OCI-LY1 (cell line): ENCODE measurements at regions not wholly inside any gene's neighbourhood (a gene's known extent, or its start where the extent isn't known, plus 50 kb on each side); places are given as distances from the start of the nearest gene placed in this dataset.

ENCODE experiments used
- H2AFZ ChIP-seq: fragments of 200-600 bp; sonication (generic), shearing (Covaris generic); 2 replicates; pipeline ENCODE4 v1.6.0; 2014; ENCODE audit warnings: antibody characterized with exemption, mild to moderate bottlenecking, low read length
- H3F3A ChIP-seq: fragments of 200-600 bp; sonication (generic), shearing (Covaris generic); 2 replicates; pipeline ENCODE4 v1.6.0; 2014; ENCODE audit warnings: mild to moderate bottlenecking, antibody characterized with exemption, low read length, moderate library complexity; ENCODE audit not compliant: insufficient read depth
- H3K27ac ChIP-seq: fragments of 200-600 bp; sonication (generic); 2 replicates; pipeline ENCODE4 v1.5.1; 2014; ENCODE audit warnings: low read length, mixed run types, mild to moderate bottlenecking, low read depth; ENCODE audit not compliant: poor library complexity, severe bottlenecking
- H3K27me3 ChIP-seq: fragments of 200-600 bp; sonication (generic); 2 replicates; pipeline ENCODE4 v1.6.0; 2014; ENCODE audit warnings: antibody characterized with exemption, mild to moderate bottlenecking, low read length, moderate library complexity; ENCODE audit not compliant: insufficient read depth
- H3K36me3 ChIP-seq: fragments of 200-600 bp; sonication (generic); 2 replicates; pipeline ENCODE4 v1.6.1; 2014; ENCODE audit warnings: mild to moderate bottlenecking, antibody characterized with exemption, low read length, moderate library complexity, mixed read lengths; ENCODE audit not compliant: insufficient read depth
- H3K4me1 ChIP-seq: fragments of 200-600 bp; sonication (generic); 2 replicates; pipeline ENCODE4 v1.5.1; 2014; ENCODE audit warnings: mild to moderate bottlenecking, low read length, moderate library complexity; ENCODE audit not compliant: insufficient read depth, severe bottlenecking
- H3K4me2 ChIP-seq: fragments of 200-600 bp; sonication (generic), shearing (Covaris generic); 2 replicates; pipeline ENCODE4 v1.6.1; 2014; ENCODE audit warnings: low read length
- H3K4me3 ChIP-seq: fragments of 200-600 bp; sonication (generic); 2 replicates; pipeline ENCODE4 v1.5.1; 2014; ENCODE audit warnings: low read length, low read depth, mild to moderate bottlenecking, mixed read lengths; ENCODE audit not compliant: poor library complexity, severe bottlenecking
- H3K79me2 ChIP-seq: fragments of 200-600 bp; shearing (Covaris generic); 2 replicates; pipeline ENCODE4 v1.6.1; 2016; ENCODE audit warnings: mixed run types, low read length, mixed read lengths; ENCODE audit not compliant: insufficient read depth
- H3K9ac ChIP-seq: fragments of 200-600 bp; sonication (generic), shearing (Covaris generic); 2 replicates; pipeline ENCODE4 v1.6.1; 2014; ENCODE audit warnings: mild to moderate bottlenecking, low read length, mixed read lengths
- H3K9me2 ChIP-seq: fragments of 200-600 bp; sonication (generic), shearing (Covaris generic); 2 replicates; pipeline ENCODE4 v1.6.1; 2014; ENCODE audit warnings: low read depth, mild to moderate bottlenecking, low read length, mixed read lengths
- H3K9me3 ChIP-seq: fragments of 200-600 bp; shearing (Covaris generic); 2 replicates; pipeline ENCODE4 v1.6.1; 2014; ENCODE audit warnings: low read length, mixed read lengths
- H4K20me1 ChIP-seq: fragments of 200-600 bp; sonication (generic), shearing (Covaris generic); 2 replicates; pipeline ENCODE4 v1.6.0; 2016; ENCODE audit warnings: mild to moderate bottlenecking, low read length; ENCODE audit not compliant: insufficient read depth
- EZH2 ChIP-seq: fragments of 200-600 bp; sonication (generic), shearing (Covaris generic); IDR thresholded peaks from 2 replicates; pipeline ENCODE4 v1.8.0; 2017; ENCODE audit warnings: borderline replicate concordance, mixed run types, mild to moderate bottlenecking, antibody characterized with exemption, low read length, moderate library complexity, mixed read lengths
- TF ChIP-seq, protein P1 (sequence below): fragments of 200-600 bp; sonication (generic), shearing (Covaris generic); IDR thresholded peaks from 2 replicates; pipeline ENCODE4 v1.5.1; 2017; ENCODE audit warnings: mild to moderate bottlenecking, antibody characterized with exemption, low read length, moderate library complexity, mixed read lengths

DNA sequence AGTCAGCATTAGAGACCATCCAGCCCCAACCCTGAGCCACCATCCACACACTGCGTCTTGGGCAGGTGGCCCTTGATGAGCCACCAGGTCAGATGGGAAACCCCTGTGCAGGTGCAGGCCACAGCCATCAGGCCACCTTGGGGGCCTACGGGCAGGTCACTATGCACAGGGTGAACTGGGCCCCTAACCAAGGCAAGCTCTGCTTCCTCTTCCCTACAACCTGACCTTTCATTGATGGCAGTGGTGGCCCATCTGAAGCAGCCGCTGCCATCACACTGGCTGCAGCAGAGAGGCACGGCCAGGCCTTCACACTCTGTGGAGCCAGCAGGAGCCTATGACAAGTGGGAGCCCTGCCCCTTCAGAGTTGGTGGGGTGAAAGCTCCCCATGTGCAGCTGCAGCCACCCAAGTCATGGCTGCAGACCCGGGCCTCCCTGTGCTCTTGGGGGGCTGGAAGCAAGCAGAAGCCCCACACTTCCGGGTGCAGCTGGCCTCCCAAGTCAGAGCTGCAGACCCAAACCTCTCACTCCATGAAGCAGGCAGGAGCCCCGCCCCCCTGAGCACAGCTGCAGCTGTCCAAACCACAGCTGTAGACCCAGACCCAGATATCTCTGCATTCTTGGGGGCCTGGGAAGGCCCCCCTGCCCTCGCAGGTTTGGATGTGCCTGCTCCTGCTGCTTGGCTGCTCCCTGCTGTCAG, 681.5 kb downstream of the MATN1 start:
- Histone ChIP-seq H3K9me2 (no peaks in the 10 kb centered on the region), H3K4me2 (no peak overlapping the region), H2AFZ (no peak overlapping the region), H3K27ac (no peak overlapping the region), H3K79me2 (no peaks in the 10 kb centered on the region), H4K20me1 (no peaks in the 10 kb centered on the region), H3K36me3 (no peaks in the 10 kb centered on the region), H3K9me3 (no peaks in the 10 kb centered on the region), H3K4me1 (no peaks in the 10 kb centered on the region), H3K27me3 (no peaks in the 10 kb centered on the region), H3F3A (no peaks in the 10 kb centered on the region), H3K9ac (no peak overlapping the region), H3K4me3 (no peak overlapping the region)
- TF ChIP-seq, protein P1, sequence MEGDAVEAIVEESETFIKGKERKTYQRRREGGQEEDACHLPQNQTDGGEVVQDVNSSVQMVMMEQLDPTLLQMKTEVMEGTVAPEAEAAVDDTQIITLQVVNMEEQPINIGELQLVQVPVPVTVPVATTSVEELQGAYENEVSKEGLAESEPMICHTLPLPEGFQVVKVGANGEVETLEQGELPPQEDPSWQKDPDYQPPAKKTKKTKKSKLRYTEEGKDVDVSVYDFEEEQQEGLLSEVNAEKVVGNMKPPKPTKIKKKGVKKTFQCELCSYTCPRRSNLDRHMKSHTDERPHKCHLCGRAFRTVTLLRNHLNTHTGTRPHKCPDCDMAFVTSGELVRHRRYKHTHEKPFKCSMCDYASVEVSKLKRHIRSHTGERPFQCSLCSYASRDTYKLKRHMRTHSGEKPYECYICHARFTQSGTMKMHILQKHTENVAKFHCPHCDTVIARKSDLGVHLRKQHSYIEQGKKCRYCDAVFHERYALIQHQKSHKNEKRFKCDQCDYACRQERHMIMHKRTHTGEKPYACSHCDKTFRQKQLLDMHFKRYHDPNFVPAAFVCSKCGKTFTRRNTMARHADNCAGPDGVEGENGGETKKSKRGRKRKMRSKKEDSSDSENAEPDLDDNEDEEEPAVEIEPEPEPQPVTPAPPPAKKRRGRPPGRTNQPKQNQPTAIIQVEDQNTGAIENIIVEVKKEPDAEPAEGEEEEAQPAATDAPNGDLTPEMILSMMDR: no peak
- no peak for TF ChIP-seq EZH2

DNA sequence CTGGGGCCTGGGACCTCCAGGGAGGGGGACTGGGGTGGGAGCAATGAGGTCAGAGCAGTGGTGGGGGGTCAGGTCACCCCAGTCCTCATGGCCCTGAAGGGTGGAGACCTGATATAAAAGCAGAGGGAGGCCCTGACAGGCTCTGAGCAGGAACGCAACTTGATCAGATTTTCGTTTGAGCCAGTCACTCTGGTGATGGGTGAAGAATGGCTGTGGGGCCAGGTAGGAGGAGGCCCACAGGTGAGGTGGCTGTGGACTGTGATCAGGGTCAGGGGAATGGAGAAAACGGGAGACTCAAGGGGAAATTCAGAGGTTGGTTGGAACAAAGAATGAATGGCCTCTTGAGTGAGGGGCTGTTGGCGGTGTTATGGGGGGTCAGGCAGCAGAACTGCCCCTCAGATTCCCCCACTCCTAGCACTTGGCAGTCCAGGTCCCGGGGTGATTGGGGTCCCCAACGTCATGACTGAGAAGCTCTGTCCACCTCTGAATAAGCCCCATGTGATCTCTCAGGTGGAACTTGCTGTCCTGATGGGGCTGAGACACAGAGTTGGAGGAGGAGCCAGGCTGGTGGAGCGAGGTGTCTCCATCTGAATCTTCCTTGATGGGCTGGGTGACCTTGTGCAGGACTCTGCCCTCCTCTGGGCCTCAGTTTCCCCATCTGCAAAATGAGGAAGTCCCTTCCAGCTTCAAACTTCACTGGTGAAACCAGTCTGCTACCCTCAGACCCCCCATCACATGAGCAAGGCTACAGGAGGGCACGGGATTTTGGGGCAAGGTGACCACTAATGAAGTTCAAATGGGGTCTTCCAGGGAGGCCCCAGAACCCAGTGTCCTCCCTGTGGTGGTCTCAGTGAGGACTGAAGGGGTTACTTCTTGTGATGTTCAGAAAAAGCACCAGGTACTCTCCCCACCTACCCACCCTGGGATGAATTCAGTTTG, 683.0 kb downstream of the MATN1 start:
- no peaks in the 10 kb centered on the region for H3K36me3 ChIP-seq
- H2AFZ ChIP-seq: no peak overlapping the region
- H4K20me1 ChIP-seq: no peaks in the 10 kb centered on the region
- H3K27ac ChIP-seq: no peak overlapping the region
- H3K4me3 ChIP-seq: no peak overlapping the region
- TF ChIP-seq EZH2: no peak
- TF ChIP-seq, protein P1: no peak
- no peaks in the 10 kb centered on the region for H3K79me2 ChIP-seq
- no peaks in the 10 kb centered on the region for H3K9me2 ChIP-seq
- H3F3A ChIP-seq: no peaks in the 10 kb centered on the region
- H3K9me3 ChIP-seq: no peaks in the 10 kb centered on the region
- H3K9ac ChIP-seq: no peak overlapping the region
- no peak overlapping the region for H3K4me2 ChIP-seq
- no peaks in the 10 kb centered on the region for H3K4me1 ChIP-seq
- H3K27me3 ChIP-seq: no peaks in the 10 kb centered on the region

DNA sequence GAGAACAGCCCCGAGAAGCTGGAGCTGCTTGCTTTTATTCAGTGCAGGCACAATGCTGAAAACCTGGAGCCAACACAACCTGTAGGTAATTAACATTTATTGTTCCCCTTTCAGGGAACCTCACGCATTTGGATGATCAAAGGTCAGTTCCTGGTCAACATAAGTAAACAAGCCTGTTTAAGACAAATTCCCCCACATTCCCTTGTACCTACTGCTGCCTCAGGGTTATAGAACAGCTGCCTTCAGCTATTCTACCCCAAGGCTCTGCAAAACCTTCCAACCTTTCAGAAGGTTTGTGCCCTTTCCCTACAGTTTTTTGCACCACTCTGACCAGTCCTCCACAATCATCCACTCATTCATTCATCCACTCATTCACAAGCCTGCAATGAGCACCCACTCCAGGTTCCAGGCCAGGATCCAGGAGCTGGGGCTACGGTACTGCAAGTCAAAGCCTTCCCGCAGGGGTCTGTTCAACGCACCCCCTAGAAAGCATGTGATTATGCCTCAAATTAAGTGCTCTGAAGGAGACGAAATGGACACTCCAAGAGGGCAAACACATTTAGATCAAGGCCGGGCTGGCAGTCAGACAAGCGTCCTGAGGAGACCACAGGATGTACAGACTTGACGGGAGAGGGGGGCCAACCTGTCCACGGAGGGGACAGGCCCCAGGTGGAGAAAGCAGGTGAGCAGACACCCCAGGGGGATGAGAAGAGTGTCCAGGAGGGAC, 683.9 kb downstream of the MATN1 start:
- Histone ChIP-seq H3K9me3 (no peaks in the 10 kb centered on the region), H2AFZ (no peak overlapping the region), H3K27ac (no peak overlapping the region), H3F3A (no peaks in the 10 kb centered on the region), H3K4me1 (no peaks in the 10 kb centered on the region), H3K9me2 (no peaks in the 10 kb centered on the region), H3K4me2 (no peak overlapping the region), H4K20me1 (no peaks in the 10 kb centered on the region), H3K4me3 (no peak overlapping the region), H3K36me3 (no peaks in the 10 kb centered on the region), H3K9ac (no peak overlapping the region), H3K27me3 (no peaks in the 10 kb centered on the region), H3K79me2 (no peaks in the 10 kb centered on the region)
- TF ChIP-seq EZH2: no peak
- TF ChIP-seq, protein P1: no peak
